Thoracic aorta (tissue), 2 donors: ENCODE measurements at regions not wholly inside any gene's neighbourhood (a gene's known extent, or its start where the extent isn't known, plus 50 kb on each side); places are given as distances from the start of the nearest gene placed in this dataset.

ENCODE experiments used
- ATAC-seq: fragments of 150-250 bp; one replicate; pipeline ENCODE4 v1.8.0; 2017; ENCODE audit warnings: low read depth; ENCODE audit not compliant: insufficient number of reproducible peaks, low FRiP score
- DNase-seq: peaks from one replicate; pipeline ENCODE4 v3.0.0-alpha.2; 2020; ENCODE audit warnings: low spot score
- H3K27ac ChIP-seq, 2 donors: fragments of 200-600 bp; sonication (generic); 1 replicate in 1 of 2; 2 replicates in 1 of 2; pipeline ENCODE4 v1.5.1; 2016; ENCODE audit warnings: mild to moderate bottlenecking in 2 of 2, moderate library complexity in 2 of 2
- H3K27me3 ChIP-seq: fragments of 200-600 bp; sonication (generic); replicated peaks from 2 replicates; pipeline ENCODE4 v1.6.0; 2016; ENCODE audit warnings: mild to moderate bottlenecking; ENCODE audit not compliant: insufficient read depth
- H3K36me3 ChIP-seq: fragments of 200-600 bp; sonication (generic); one replicate; pipeline ENCODE4 v1.5.1; 2016
- H3K4me1 ChIP-seq, 2 donors: fragments of 200-600 bp; sonication (generic); 1 replicate in 1 of 2; 2 replicates in 1 of 2; pipeline versions ENCODE4 v1.5.1 to v1.6.0; 2016; ENCODE audit warnings: low read depth in 2 of 2, mild to moderate bottlenecking in 1 of 2; ENCODE audit not compliant: control insufficient read depth in 1 of 2
- H3K4me3 ChIP-seq: fragments of 200-600 bp; sonication (generic); 2 replicates; pipeline ENCODE4 v1.5.1; 2016; ENCODE audit warnings: mild to moderate bottlenecking
- H3K9me3 ChIP-seq: fragments of 200-600 bp; sonication (generic); 2 replicates; pipeline ENCODE4 v1.5.1; 2016
- TF ChIP-seq, protein P1 (sequence below): fragments of 200-600 bp; sonication (generic); IDR thresholded peaks from one replicate; pipeline ENCODE4 v1.5.1; 2019; ENCODE audit warnings: antibody characterized with exemption

DNA sequence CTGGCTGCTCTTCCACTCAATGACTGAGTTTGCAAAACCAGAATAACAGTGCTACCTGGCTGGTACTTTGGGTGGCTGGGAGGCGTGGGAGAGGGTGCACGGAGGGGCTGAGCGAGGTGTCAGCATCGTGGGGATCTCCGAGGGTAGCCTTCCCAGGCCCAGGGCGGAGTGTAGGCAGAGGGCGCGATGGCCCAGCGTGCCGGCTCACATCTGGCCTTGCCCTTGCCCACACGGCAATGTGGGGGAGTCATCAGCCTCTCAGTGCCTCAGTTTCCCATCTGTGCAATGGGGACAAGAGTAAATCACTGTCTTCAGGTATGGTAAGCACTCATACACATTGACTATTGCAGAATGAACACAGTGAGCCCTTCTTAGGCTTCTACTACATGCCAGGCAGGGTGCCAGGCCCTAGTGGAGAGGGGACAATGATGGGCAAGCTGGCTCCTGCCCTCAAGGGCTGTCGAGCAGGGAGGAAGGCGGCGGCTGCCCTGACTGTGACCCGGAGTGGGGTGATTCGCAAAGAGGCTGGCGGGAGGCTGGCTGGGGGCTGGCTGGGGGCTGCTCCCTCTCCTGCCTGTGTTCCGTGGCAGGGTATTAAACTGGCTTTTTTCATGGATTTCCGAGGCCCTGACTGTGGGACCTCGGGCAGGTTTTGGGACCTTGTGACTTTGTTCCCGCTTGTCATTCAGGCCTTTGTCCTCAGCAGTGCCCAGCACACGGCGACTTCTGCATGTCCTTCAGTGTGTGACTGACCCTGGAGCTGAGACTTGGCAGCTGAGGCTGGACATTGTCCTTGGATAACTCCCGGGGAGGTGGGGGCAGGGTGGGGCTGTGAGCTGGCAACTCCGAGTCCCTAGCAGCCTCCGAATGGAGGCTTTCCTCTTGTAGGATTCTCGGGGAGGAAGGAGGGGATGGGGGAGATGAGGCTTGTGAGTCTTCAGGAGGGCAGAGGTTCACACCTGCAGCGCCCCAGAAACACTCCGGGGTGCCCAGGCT, 243.1 kb downstream of the SEC14L1 start:
- peak; percentile 45 for ATAC-seq
- Histone ChIP-seq H3K36me3 (no peaks in the 10 kb centered on the region), H3K27me3 (no peaks in the 10 kb centered on the region), H3K4me3 (peak overlapping the region; percentile 7), H3K9me3 (no peaks in the 10 kb centered on the region), H3K4me1 (peaks cover 68 to 95% of the 10 kb centered on the region in 2 donors), H3K27ac (peak overlapping the region; percentile 66 to 77)
- TF ChIP-seq, protein P1, sequence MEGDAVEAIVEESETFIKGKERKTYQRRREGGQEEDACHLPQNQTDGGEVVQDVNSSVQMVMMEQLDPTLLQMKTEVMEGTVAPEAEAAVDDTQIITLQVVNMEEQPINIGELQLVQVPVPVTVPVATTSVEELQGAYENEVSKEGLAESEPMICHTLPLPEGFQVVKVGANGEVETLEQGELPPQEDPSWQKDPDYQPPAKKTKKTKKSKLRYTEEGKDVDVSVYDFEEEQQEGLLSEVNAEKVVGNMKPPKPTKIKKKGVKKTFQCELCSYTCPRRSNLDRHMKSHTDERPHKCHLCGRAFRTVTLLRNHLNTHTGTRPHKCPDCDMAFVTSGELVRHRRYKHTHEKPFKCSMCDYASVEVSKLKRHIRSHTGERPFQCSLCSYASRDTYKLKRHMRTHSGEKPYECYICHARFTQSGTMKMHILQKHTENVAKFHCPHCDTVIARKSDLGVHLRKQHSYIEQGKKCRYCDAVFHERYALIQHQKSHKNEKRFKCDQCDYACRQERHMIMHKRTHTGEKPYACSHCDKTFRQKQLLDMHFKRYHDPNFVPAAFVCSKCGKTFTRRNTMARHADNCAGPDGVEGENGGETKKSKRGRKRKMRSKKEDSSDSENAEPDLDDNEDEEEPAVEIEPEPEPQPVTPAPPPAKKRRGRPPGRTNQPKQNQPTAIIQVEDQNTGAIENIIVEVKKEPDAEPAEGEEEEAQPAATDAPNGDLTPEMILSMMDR = no peak
- DNase-seq = no peak

DNA sequence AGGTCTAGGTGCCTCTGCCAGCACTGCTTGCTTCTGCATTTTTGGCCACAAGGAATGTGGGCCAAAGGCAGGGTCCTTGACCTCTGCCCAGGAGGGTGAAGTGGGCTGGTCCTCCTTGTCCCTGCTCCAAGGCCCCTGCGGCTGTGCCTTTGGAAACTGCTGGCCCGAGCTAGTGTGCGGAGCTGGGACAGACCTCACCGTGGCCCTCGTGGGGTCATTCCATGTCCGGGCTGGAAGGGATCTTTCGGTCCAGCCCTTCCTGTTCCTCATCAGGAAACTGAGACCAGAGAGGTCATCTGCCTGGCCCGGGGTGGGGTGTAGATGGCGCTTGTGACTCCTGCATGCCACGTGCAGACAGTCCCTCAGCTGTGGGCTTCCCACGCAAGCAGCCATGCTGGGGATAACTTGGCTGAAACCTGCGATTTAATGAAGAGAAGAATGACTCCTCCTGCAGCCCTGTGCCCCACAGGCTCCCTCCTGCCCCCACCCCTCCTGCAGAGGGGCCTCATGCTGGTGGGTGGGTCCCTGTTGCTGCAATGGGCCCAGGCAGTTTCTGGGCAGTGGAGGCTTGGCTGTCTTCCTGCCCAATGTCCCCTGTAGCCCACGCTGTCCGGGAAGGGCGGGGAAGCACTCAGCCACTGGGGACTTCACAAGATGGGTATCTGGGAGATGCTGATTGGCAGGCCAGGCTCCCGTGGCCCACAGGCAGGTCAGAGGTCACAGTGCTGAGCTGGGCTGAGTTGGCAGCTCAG, 245.2 kb downstream of the SEC14L1 start:
- peaks cover 68 to 94% of the 10 kb centered on the region in 2 donors for H3K4me1 ChIP-seq
- H3K4me3 ChIP-seq = no peak overlapping the region
- ATAC-seq (no peak), DNase-seq (no peak)
- TF ChIP-seq, protein P1 = no peak
- H3K27ac ChIP-seq = peak overlapping the region; percentile 28 to 77
- H3K27me3 ChIP-seq = no peaks in the 10 kb centered on the region
- H3K36me3 ChIP-seq = no peaks in the 10 kb centered on the region
- H3K9me3 ChIP-seq = no peaks in the 10 kb centered on the region

DNA sequence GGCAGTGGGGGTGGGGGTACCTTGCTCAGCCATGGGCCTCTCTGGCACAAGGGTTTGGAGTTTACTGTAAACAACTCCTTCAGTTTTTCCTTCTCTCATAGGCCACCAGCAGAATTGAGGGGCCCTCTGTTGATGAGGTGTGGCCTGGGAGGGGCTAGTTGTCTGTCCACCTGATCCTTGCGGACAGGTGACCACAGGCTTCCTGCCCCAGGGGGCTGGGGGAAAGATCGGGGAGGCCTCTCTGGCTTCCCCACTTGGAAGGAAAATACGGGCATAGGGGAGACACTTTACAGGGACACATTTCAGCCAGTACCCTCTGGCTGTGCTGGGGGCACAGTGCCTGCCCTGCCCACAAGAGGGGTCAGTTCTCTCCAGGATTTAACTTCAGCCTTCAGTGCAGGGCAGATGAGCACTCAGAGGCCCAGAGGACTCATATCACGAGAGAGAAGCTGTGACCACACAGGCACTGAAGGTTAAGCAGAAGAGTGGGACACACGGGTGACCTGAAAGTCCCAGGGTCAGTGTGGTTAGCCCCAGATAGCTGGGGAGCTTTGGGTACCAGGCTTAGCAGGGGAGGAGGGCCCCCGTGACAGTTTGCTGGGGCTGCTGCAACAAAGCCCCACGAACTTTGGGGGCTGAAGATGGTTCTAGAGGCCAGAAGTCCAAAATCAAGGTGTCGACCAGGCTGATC, 245.9 kb downstream of the SEC14L1 start:
- DNase-seq (no peak), ATAC-seq (no peak)
- Histone ChIP-seq H3K4me3 (no peak overlapping the region), H3K27ac (peak overlapping the region; percentile 28 to 77), H3K9me3 (no peaks in the 10 kb centered on the region), H3K36me3 (no peaks in the 10 kb centered on the region), H3K27me3 (no peaks in the 10 kb centered on the region), H3K4me1 (peaks cover 75 to 94% of the 10 kb centered on the region in 2 donors)
- TF ChIP-seq, protein P1 = no peak

DNA sequence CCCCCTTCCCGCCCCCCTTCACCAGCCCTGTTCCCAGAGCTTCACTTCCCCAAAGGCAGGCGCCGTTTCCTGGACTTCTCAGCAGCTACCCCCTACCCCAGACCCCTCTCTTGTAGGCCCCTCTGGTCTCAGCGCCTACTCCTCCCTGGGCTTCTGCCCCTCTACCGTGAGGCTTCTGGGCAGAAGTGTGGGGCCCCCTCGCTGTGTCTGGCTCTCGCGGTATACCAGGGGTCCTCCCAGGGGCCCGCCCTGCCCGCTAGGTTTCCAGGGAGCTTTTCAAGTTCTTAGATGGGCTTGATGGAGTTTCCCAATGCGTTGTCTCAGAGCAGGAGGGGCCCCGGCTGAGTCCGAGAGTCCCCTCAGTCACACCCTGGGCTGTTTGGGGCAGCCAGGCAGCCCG, 247.1 kb downstream of the SEC14L1 start:
- Histone ChIP-seq H3K4me3 (no peak overlapping the region), H3K36me3 (no peaks in the 10 kb centered on the region), H3K4me1 (peaks cover 80 to 94% of the 10 kb centered on the region in 2 donors), H3K9me3 (no peaks in the 10 kb centered on the region), H3K27ac (peak overlapping the region in 1 of 2 donors; percentile 43), H3K27me3 (no peaks in the 10 kb centered on the region)
- DNase-seq = no peak
- ATAC-seq = no peak
- TF ChIP-seq, protein P1 = no peak
